HG03521 (cell line): ENCODE measurements at regions not wholly inside any gene's neighbourhood (a gene's known extent, or its start where the extent isn't known, plus 50 kb on each side); places are given as distances from the start of the nearest gene placed in this dataset.
"Not testable (repeated sequence)": the region's sequence is repeated elsewhere in the genome, so short reads cannot be mapped to it uniquely, and the experiment has no call there.

Experiments used
- ATAC-seq: cut with Tn5 transposase; IDR thresholded peaks from one replicate; pipeline ENCODE4 v1.9.1; 2021; ENCODE audit warnings: mild to moderate bottlenecking, moderate library complexity; ENCODE audit not compliant: unreplicated experiment

GRCh38 chr9:42568942-42569556, 385.6 kb downstream of the SPATA31A6 start:
- ATAC-seq: not testable (repeated sequence)

DNA sequence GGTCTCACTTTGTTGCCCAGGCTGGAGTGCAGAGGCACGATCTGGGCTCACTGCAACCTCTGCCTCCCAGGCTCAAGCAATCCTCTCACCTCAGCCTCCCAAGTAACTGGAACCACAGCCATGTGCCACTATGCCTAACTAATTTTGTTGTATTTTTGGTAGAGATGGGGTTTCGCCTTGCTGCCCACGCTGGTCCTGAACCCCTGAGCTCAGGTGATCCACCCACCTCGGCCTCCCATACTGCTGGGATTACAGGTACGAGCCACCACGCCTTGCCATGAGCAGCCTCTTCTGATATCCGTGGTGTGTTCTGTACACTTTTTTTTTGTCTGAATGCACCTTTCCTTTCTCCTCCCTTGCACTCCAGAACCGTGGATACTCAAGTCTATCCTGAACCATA, 394.4 kb downstream of the SPATA31A6 start:
- not testable (repeated sequence) for ATAC-seq
